ENCODE measurements at regions not wholly inside any gene's neighbourhood (a gene's known extent, or its start where the extent isn't known, plus 50 kb on each side); places are given as distances from the start of the nearest gene placed in this dataset.

GRCh38 chr14:27686137-27686536, 1080.5 kb upstream of the FOXG1 start:
- Histone ChIP-seq H4K20me1 (ENCODE audit: insufficient read depth) (no peaks in the 10 kb centered on the region), H3K9me2 (ENCODE audit: insufficient read depth, low read length) (no peaks in the 10 kb centered on the region), H3K79me2 (replicated peaks; ENCODE audit: insufficient read depth, low read length) (no peaks in the 10 kb centered on the region), H3K36me3 (ENCODE audit: insufficient read depth, low read length) (no peaks in the 10 kb centered on the region), H3K9me3 (ENCODE audit: low read length) (no peaks in the 10 kb centered on the region), H3F3A (ENCODE audit: insufficient read depth, low read length, poor library complexity, severe bottlenecking) (no peaks in the 10 kb centered on the region), H3K27ac (ENCODE audit: low read length) (no peak overlapping the region), H2AFZ (ENCODE audit: low read depth, low read length) (no peak overlapping the region), H3K4me2 (ENCODE audit: low read length) (no peak overlapping the region), H3K4me3 (ENCODE audit: low read length) (no peak overlapping the region), H3K27me3 (ENCODE audit: insufficient read depth, low read depth, low read length) (no peaks in the 10 kb centered on the region), H3K9ac (ENCODE audit: low read length) (no peak overlapping the region)
- no peak for TF ChIP-seq POLR2AphosphoS5 (IDR thresholded peaks at IDR 0.05)
- TF ChIP-seq RAD21 (conservative IDR thresholded peaks at IDR 0.05): no peak
- TF ChIP-seq EZH2 (IDR thresholded peaks at IDR 0.05; ENCODE audit: borderline replicate concordance, insufficient read depth, low read length, poor library complexity, severe bottlenecking): no peak
- TF ChIP-seq, protein P1, sequence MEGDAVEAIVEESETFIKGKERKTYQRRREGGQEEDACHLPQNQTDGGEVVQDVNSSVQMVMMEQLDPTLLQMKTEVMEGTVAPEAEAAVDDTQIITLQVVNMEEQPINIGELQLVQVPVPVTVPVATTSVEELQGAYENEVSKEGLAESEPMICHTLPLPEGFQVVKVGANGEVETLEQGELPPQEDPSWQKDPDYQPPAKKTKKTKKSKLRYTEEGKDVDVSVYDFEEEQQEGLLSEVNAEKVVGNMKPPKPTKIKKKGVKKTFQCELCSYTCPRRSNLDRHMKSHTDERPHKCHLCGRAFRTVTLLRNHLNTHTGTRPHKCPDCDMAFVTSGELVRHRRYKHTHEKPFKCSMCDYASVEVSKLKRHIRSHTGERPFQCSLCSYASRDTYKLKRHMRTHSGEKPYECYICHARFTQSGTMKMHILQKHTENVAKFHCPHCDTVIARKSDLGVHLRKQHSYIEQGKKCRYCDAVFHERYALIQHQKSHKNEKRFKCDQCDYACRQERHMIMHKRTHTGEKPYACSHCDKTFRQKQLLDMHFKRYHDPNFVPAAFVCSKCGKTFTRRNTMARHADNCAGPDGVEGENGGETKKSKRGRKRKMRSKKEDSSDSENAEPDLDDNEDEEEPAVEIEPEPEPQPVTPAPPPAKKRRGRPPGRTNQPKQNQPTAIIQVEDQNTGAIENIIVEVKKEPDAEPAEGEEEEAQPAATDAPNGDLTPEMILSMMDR (IDR thresholded peaks at IDR 0.05; ENCODE audit: poor library complexity, severe bottlenecking): no peak
- TF ChIP-seq EP300 (conservative IDR thresholded peaks at IDR 0.05; ENCODE audit: poor library complexity, severe bottlenecking): no peak
- no peak for TF ChIP-seq TAF1 (IDR thresholded peaks at IDR 0.05; ENCODE audit: low read depth)
- TF ChIP-seq MXI1 (conservative IDR thresholded peaks at IDR 0.05; ENCODE audit: poor library complexity, severe bottlenecking): no peak
- TF ChIP-seq, protein P2, sequence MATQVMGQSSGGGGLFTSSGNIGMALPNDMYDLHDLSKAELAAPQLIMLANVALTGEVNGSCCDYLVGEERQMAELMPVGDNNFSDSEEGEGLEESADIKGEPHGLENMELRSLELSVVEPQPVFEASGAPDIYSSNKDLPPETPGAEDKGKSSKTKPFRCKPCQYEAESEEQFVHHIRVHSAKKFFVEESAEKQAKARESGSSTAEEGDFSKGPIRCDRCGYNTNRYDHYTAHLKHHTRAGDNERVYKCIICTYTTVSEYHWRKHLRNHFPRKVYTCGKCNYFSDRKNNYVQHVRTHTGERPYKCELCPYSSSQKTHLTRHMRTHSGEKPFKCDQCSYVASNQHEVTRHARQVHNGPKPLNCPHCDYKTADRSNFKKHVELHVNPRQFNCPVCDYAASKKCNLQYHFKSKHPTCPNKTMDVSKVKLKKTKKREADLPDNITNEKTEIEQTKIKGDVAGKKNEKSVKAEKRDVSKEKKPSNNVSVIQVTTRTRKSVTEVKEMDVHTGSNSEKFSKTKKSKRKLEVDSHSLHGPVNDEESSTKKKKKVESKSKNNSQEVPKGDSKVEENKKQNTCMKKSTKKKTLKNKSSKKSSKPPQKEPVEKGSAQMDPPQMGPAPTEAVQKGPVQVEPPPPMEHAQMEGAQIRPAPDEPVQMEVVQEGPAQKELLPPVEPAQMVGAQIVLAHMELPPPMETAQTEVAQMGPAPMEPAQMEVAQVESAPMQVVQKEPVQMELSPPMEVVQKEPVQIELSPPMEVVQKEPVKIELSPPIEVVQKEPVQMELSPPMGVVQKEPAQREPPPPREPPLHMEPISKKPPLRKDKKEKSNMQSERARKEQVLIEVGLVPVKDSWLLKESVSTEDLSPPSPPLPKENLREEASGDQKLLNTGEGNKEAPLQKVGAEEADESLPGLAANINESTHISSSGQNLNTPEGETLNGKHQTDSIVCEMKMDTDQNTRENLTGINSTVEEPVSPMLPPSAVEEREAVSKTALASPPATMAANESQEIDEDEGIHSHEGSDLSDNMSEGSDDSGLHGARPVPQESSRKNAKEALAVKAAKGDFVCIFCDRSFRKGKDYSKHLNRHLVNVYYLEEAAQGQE (IDR thresholded peaks at IDR 0.05; ENCODE audit: borderline replicate concordance): no peak
- TF ChIP-seq SMC3 (conservative IDR thresholded peaks at IDR 0.05; ENCODE audit: poor library complexity): no peak

GRCh38 chr14:27688841-27689444, 1077.6 kb upstream of the FOXG1 start:
- Histone ChIP-seq H3K79me2 (replicated peaks; ENCODE audit: insufficient read depth, low read length) (no peaks in the 10 kb centered on the region), H3K27me3 (ENCODE audit: insufficient read depth, low read depth, low read length) (no peaks in the 10 kb centered on the region), H3K27ac (ENCODE audit: low read length) (no peak overlapping the region), H3K36me3 (ENCODE audit: insufficient read depth, low read length) (no peaks in the 10 kb centered on the region), H4K20me1 (ENCODE audit: insufficient read depth) (no peaks in the 10 kb centered on the region), H3F3A (ENCODE audit: insufficient read depth, low read length, poor library complexity, severe bottlenecking) (no peaks in the 10 kb centered on the region), H3K9ac (ENCODE audit: low read length) (no peak overlapping the region), H3K4me3 (ENCODE audit: low read length) (no peak overlapping the region), H3K9me3 (ENCODE audit: low read length) (no peaks in the 10 kb centered on the region), H3K4me2 (ENCODE audit: low read length) (no peak overlapping the region), H2AFZ (ENCODE audit: low read depth, low read length) (no peak overlapping the region), H3K9me2 (ENCODE audit: insufficient read depth, low read length) (no peaks in the 10 kb centered on the region)
- TF ChIP-seq SMC3 (conservative IDR thresholded peaks at IDR 0.05; ENCODE audit: poor library complexity): no peak
- no peak for TF ChIP-seq EZH2 (IDR thresholded peaks at IDR 0.05; ENCODE audit: borderline replicate concordance, insufficient read depth, low read length, poor library complexity, severe bottlenecking)
- TF ChIP-seq RAD21 (conservative IDR thresholded peaks at IDR 0.05): no peak
- TF ChIP-seq, protein P1 (IDR thresholded peaks at IDR 0.05; ENCODE audit: poor library complexity, severe bottlenecking): no peak
- TF ChIP-seq TAF1 (IDR thresholded peaks at IDR 0.05; ENCODE audit: low read depth): no peak
- TF ChIP-seq, protein P2 (IDR thresholded peaks at IDR 0.05; ENCODE audit: borderline replicate concordance): no peak
- TF ChIP-seq POLR2AphosphoS5 (IDR thresholded peaks at IDR 0.05): no peak
- no peak for TF ChIP-seq MXI1 (conservative IDR thresholded peaks at IDR 0.05; ENCODE audit: poor library complexity, severe bottlenecking)
- TF ChIP-seq EP300 (conservative IDR thresholded peaks at IDR 0.05; ENCODE audit: poor library complexity, severe bottlenecking): no peak
